ENCODE measurements at regions not wholly inside any gene's neighbourhood (a gene's known extent, or its start where the extent isn't known, plus 50 kb on each side); places are given as distances from the start of the nearest gene placed in this dataset.

DNA sequence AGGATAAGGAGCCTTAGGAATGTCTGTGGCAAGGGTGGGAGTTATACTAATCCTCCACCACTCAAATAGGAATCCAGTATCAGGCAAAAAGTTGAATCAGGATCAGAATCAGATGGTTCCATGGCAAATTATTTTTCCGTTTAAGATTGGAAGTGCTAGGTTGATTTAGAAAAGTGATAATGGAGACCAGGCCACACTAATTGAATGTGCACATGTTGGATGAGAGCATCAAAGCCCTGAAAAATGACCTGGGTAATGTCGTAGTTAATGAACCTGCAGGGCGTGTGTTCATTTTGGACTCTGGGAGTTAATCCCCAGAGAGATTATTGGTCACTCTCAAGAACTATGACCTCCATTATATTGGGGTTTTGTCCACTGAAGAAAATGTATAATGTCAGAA, 53.3 kb upstream of the UBN2 start:
- ATAC-seq: no peak
- no peak for DNase-seq
- intact Hi-C loops (cut with DNase I): no loop called here
- H3K27me3 ChIP-seq: no peaks in the 10 kb centered on the region
- TF ChIP-seq POLR2A (IDR thresholded peaks at IDR 0.05): no peak
- TF ChIP-seq, protein P1, sequence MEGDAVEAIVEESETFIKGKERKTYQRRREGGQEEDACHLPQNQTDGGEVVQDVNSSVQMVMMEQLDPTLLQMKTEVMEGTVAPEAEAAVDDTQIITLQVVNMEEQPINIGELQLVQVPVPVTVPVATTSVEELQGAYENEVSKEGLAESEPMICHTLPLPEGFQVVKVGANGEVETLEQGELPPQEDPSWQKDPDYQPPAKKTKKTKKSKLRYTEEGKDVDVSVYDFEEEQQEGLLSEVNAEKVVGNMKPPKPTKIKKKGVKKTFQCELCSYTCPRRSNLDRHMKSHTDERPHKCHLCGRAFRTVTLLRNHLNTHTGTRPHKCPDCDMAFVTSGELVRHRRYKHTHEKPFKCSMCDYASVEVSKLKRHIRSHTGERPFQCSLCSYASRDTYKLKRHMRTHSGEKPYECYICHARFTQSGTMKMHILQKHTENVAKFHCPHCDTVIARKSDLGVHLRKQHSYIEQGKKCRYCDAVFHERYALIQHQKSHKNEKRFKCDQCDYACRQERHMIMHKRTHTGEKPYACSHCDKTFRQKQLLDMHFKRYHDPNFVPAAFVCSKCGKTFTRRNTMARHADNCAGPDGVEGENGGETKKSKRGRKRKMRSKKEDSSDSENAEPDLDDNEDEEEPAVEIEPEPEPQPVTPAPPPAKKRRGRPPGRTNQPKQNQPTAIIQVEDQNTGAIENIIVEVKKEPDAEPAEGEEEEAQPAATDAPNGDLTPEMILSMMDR (IDR thresholded peaks at IDR 0.05): no peak
- no peaks in the 10 kb centered on the region for H3K4me1 ChIP-seq
- H3K9me3 ChIP-seq: no peaks in the 10 kb centered on the region
- H3K27ac ChIP-seq: no peak overlapping the region
- H3K36me3 ChIP-seq: peaks cover 0 to 31% (median 7%) of the 10 kb centered on the region in 9 donors
- WGBS, 4 donors: 80 to 87% (median 82%) methylated on average over 3 of the region's 3 CpGs
- no peak overlapping the region for H3K4me3 ChIP-seq

DNA sequence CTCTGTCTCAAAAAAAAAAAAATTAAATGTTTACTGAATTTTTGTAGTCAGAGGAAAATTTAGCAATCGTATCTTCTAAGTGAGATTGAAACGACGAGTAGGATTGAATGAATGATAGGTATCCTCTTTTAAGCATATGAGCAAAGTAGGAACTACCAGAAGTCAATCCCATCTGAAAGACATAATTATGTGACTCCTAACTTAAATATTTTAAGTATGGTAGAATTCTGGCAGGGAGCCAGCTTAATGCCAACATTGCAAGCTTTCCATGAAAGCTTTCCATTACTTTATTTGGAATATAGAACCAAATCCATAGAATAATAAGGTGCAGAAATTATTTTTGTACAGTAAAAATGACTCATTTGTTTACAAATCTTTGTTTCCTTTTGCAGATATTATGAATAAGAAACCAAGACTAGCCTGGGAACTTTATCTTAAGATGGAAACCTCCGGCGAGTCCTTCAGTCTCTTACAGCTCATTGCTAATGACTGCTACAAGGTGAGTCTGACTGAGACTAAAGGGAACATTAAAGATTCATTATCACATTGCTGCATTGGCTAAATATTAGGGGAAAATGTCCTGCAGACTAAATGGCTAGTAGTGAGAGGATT, 50.2 kb upstream of the UBN2 start:
- no peaks in the 10 kb centered on the region for H3K9me3 ChIP-seq
- intact Hi-C loops (cut with DNase I): no loop called here
- peaks cover 0 to 53% (median 12%) of the 10 kb centered on the region in 9 donors for H3K36me3 ChIP-seq

More for the DNA sequence above, 50.2 kb upstream of the UBN2 start:
- no peak for ATAC-seq
- no peak overlapping the region for H3K4me3 ChIP-seq
- DNase-seq: no peak
- TF ChIP-seq, protein P1 (IDR thresholded peaks at IDR 0.05): no peak
- no peak for TF ChIP-seq POLR2A (IDR thresholded peaks at IDR 0.05)
- no peaks in the 10 kb centered on the region for H3K27me3 ChIP-seq
- H3K4me1 ChIP-seq: no peaks in the 10 kb centered on the region
- H3K27ac ChIP-seq: no peak overlapping the region
- 92 to 94% (median 92%) methylated on average over 5 of the region's 5 CpGs for WGBS, 4 donors

All from heart left ventricle (tissue), 16 donors.